Limb (tissue), 2 donors: ENCODE measurements at regions not wholly inside any gene's neighbourhood (a gene's known extent, or its start where the extent isn't known, plus 50 kb on each side); places are given as distances from the start of the nearest gene placed in this dataset.
"Not testable (repeated sequence)": the region's sequence is repeated elsewhere in the genome, so short reads cannot be mapped to it uniquely, and the experiment has no call there.

Experiments used
- DNase-seq, 2 donors: peaks; one replicate each; pipeline ENCODE4 v3.0.0-alpha.2; 2016; ENCODE audit errors: extremely low spot score in 2 of 2

GRCh38 chr10:71020061-71020460 is 131.7 kb upstream of the PCBD1 start:
- DNase-seq = not testable (repeated sequence)

GRCh38 chr10:71021402-71021801 is 133.0 kb upstream of the PCBD1 start:
- no peak for DNase-seq

GRCh38 chr10:71023704-71024283 is 135.4 kb upstream of the PCBD1 start:
- no peak for DNase-seq

GRCh38 chr10:71024490-71024889 is 136.1 kb upstream of the PCBD1 start:
- DNase-seq = no peak

GRCh38 chr10:71025535-71025934 is 137.2 kb upstream of the PCBD1 start:
- no peak for DNase-seq

- no peak for DNase-seq
Observed at GRCh38 chr10:71028066-71028465, 139.7 kb upstream of the PCBD1 start.

GRCh38 chr10:71029411-71029892 is 141.1 kb upstream of the PCBD1 start:
- DNase-seq = no peak

- no peak for DNase-seq
Observed at GRCh38 chr10:71029907-71030306, 141.5 kb upstream of the PCBD1 start.

GRCh38 chr10:71031026-71031425 is 142.7 kb upstream of the PCBD1 start:
- DNase-seq = no peak

- DNase-seq = no peak
Observed at GRCh38 chr10:71031603-71032002, 143.2 kb upstream of the PCBD1 start.

- no peak for DNase-seq
Observed at GRCh38 chr10:71032887-71033286, 144.5 kb upstream of the PCBD1 start.

GRCh38 chr10:71033396-71033980 is 145.1 kb upstream of the PCBD1 start:
- no peak for DNase-seq

- no peak for DNase-seq
Observed at GRCh38 chr10:71035511-71036296, 147.3 kb upstream of the PCBD1 start.

- DNase-seq = no peak
Observed at GRCh38 chr10:71036297-71036966, 148.1 kb upstream of the PCBD1 start.

GRCh38 chr10:71038091-71038633 is 149.8 kb upstream of the PCBD1 start:
- no peak for DNase-seq

GRCh38 chr10:71038921-71039320 is 150.6 kb upstream of the PCBD1 start:
- no peak for DNase-seq

GRCh38 chr10:71039551-71039950 is 151.2 kb upstream of the PCBD1 start:
- no peak for DNase-seq

GRCh38 chr10:71040343-71040742 is 152.0 kb upstream of the PCBD1 start:
- no peak for DNase-seq

GRCh38 chr10:71040846-71041605 is 152.7 kb upstream of the PCBD1 start:
- no peak for DNase-seq

- DNase-seq = no peak
Observed at GRCh38 chr10:71042216-71042615, 153.9 kb upstream of the PCBD1 start.

- no peak for DNase-seq
Observed at GRCh38 chr10:71042699-71043098, 154.3 kb upstream of the PCBD1 start.
